OCI-LY7 (cell line): ENCODE measurements at regions not wholly inside any gene's neighbourhood (a gene's known extent, or its start where the extent isn't known, plus 50 kb on each side); places are given as distances from the start of the nearest gene placed in this dataset.

Experiments
- CTCF ChIP-seq: fragments of 200-600 bp; sonication (generic); conservative IDR thresholded peaks from 2 replicates; pipeline ENCODE4 v1.5.1; 2014; ENCODE audit warnings: mild to moderate bottlenecking, antibody characterized with exemption, low read length, moderate library complexity, mixed read lengths
- EZH2phosphoT487 ChIP-seq: fragments of 200-600 bp; sonication (generic); IDR thresholded peaks from 2 replicates; pipeline ENCODE4 v1.6.1; 2018; ENCODE audit warnings: low read depth, borderline replicate concordance, mild to moderate bottlenecking, mixed run types, antibody characterized with exemption, low read length, moderate library complexity, mixed read lengths

- TF ChIP-seq CTCF (no peak), EZH2phosphoT487 (no peak)
Measured at GRCh38 chr11:13109616-13110015, 100.5 kb downstream of the RASSF10 start.
